GM19372 (cell line): ENCODE measurements at regions not wholly inside any gene's neighbourhood (a gene's known extent, or its start where the extent isn't known, plus 50 kb on each side); places are given as distances from the start of the nearest gene placed in this dataset.

Source experiments
- ATAC-seq: cut with Tn5 transposase; IDR thresholded peaks from one replicate; pipeline ENCODE4 v1.9.1; 2021; ENCODE audit warnings: mild to moderate bottlenecking, low read depth, moderate library complexity; ENCODE audit not compliant: unreplicated experiment

- no peak for ATAC-seq
Observed at GRCh38 chr13:44198826-44199225, 174.8 kb upstream of the SERP2 start.

GRCh38 chr13:44199627-44200207 is 173.9 kb upstream of the SERP2 start:
- no peak for ATAC-seq

DNA sequence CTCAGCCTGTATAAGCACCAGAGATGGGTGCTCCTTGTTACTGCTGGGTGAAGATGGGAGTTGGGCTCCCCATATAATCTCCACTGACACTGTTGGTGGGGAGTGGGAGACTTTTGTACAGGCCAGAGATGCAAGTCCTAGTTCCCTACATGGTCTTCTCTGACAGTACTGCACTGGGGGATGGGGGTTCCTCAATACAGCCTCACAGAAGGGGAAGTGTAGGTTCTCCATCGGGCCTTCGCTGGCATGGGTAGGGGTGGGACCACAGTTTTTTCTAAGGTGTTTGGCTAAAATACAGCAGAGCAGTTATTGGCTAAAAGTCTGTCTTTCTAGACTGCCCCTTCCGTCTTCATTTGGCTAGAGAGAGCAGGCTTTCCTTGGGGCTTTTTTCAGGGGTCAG is 167.2 kb upstream of the SERP2 start:
- ATAC-seq: no peak

DNA sequence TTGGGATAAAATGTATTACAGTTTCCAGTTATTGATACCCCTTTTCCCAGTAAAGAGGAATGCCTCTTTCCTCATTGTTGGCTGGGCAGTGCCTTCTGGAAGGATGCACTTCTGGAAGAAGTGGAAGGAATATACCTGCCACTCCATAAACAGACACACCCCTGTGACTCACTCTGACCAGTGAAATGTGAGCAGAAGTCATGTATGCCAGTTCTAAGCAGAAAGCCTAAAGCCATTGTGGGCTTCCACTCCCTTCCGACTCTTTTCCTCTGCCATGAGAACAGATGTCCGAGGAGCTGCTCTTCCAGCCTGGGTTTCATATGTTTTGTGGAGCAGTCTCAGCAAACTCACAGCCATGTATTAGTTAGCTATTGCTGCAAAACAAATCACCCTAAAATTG is 166.1 kb upstream of the SERP2 start:
- no peak for ATAC-seq

DNA sequence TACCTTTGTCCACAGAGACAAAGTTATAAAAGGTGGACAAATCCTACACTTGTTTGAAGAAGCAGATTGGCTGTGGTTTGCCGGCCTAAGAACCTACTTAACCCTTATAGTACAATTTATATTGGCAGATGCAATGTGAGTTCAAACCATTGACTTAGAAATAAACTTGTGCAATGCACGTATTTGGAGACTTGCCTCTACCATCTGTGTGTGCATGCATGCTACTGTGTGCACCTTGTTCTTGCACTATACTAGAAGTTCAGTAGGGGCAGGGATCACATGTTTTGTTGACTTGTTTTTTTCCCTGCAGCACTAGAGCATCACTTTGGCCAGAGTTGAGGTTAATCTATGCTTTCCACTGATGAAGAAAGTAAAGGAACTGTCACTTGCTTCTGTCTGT is 163.1 kb upstream of the SERP2 start:
- no peak for ATAC-seq

GRCh38 chr13:44211286-44211685 is 162.3 kb upstream of the SERP2 start:
- no peak for ATAC-seq

DNA sequence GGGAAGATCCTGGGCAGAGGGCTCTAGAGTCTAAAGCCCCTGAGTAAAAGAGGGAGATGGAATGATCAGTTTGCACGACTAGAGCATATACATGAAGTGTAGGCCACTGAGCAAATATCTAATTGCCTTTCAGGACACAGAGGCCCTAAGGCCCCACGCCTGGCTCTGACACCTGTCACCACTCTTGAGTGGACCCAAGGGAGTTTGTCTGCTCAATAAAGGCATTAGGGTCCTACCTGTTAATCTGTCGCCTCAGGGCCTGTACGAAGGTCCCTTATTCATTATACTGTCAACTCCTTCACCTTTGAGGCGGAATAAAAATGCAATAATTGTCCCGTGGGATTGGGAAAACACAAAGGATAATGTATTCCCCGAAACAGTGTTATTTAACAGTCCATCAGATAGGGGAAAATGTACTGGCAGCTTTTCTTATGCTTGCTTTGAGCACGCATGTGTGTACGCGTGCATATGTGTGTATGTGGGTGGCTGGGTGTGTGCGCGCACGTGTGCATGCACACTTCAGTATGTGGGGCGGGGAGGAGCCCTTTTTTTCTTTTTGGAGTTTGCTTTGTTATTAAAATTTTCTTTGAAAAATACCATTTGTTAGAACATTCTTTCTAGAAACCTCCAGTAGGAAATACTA is 161.8 kb upstream of the SERP2 start:
- no peak for ATAC-seq

GRCh38 chr13:44212633-44213396 is 160.8 kb upstream of the SERP2 start:
- no peak for ATAC-seq

- no peak for ATAC-seq
Observed at GRCh38 chr13:44218501-44219240, 155.0 kb upstream of the SERP2 start.

DNA sequence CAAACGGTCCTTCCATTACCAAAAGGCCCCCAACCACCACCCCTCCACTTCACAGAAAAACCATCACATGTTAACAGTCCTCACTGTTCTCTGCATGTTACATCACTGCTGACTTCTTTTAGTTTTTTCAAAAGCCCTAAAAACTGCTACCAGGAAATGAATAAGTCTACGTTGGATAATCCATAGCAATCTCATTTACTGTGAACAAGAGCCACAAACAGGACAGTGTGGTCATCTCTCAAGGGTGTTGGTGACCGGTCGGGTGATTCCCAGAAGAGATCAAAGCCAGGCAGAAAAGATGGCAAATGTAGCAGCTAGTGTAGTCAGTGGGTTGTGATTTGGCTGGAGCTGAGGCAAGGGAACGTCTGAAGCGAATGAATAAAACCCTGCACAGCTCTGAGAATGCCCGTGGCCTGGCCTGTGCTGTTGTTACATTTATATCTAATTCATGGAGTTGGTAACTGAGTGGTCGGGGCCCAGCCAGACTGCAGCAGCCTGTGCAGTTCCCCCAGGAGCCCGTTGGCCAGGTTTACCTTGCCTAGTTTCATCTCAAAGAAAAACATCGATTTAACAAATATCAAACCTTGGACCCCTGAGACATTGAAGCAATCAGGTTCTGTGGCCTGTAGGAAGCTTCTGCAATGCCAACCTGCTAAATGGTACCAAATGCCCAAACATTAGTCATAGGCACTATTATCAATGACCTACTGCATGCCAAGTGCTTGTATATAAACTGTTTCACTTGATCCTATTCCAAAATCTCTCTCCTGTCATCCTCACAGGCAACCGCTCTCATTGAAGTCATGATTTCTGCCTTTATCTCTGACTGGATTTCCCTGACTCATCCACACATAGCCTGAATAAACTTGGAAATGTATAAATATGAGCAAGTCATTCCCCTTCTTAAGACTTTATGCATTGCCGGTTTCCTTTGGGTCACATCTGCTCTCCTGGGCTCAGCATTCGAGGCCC is 153.8 kb upstream of the SERP2 start:
- no peak for ATAC-seq

- no peak for ATAC-seq
Observed at GRCh38 chr13:44220948-44221347, 152.7 kb upstream of the SERP2 start.

- ATAC-seq: no peak
Observed at GRCh38 chr13:44221657-44222056, 152.0 kb upstream of the SERP2 start.

DNA sequence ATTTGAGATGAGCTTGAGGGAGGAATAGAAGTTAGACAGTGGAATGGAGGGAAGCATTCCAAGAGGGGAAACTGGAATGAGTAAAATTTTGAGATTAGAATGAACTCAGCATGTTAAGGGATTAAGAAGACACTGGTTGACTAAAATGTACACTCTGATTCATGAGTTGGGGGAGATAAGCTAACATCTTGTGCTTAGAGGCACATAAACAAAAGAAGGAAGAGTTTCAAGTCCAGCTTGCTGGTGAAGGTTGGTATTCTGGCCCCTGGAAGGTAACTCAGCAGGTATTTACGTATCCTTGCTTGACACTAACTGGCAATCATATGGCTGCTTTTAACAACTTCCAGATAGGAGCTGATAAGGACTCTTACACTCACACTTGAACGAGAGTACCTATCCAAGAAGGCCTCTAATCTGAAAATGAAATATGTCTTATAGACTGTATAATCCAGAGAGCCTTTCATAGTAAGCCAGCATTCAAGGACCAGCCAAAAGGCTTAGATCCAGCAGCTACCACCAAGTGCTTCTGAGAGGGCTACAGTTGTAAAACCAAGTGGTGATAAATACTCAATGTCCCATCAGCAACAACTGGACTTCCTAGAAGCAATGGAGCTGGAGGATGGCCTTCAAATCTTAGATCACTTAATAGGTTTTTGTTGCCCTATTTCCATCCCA is 149.7 kb upstream of the SERP2 start:
- ATAC-seq: no peak

GRCh38 chr13:44224450-44225149 is 149.0 kb upstream of the SERP2 start:
- no peak for ATAC-seq

DNA sequence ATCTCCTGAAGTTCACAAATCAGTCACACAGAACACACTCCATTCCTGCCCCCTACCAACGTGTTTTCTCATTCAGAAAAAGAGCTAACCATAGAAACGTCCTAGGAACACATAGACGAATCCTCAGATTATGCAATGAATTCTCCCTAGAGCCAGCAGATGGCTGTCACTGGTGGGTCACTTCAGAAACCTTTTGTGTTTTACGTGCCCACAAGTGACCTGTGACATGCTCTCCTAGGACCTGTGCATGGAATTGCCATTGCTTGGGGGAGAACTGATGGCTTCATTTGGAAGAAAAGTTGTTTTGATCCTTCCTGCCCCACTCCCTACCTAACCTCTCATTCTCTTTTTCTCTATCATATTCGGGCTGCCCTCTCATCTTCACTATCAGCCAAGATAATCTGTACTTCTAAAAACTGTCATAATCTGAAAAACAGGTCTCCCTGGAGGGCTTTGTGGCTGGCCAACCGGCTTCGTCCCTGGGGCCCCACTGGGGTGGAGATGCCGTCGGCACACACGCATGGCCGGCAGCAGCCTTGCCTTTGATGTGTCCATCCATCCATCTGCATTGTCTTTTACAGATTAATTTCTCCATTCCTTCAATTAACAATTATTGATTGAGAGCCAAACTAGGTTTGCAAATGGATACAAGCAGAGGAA is 144.1 kb upstream of the SERP2 start:
- no peak for ATAC-seq

- ATAC-seq: no peak
Observed at GRCh38 chr13:44230071-44230470, 143.6 kb upstream of the SERP2 start.

DNA sequence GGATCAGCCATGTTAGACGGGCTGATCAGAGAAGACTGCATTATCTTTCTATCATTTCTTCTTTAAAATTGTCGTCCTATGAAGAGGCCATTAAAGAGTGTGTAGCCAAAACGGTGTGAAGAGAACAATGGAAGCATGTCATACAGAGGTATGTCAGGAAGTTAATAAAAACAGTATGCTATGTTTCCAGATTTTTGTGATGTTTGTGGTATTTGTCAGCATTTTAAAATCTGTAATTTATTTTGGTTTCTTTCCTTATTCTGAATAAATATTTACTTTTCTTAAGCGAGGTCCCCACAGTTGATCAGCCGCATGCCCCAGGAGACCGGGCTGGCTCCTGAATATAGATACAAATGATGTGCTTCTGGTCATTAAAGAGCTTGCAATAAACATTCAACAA is 142.9 kb upstream of the SERP2 start:
- no peak for ATAC-seq

DNA sequence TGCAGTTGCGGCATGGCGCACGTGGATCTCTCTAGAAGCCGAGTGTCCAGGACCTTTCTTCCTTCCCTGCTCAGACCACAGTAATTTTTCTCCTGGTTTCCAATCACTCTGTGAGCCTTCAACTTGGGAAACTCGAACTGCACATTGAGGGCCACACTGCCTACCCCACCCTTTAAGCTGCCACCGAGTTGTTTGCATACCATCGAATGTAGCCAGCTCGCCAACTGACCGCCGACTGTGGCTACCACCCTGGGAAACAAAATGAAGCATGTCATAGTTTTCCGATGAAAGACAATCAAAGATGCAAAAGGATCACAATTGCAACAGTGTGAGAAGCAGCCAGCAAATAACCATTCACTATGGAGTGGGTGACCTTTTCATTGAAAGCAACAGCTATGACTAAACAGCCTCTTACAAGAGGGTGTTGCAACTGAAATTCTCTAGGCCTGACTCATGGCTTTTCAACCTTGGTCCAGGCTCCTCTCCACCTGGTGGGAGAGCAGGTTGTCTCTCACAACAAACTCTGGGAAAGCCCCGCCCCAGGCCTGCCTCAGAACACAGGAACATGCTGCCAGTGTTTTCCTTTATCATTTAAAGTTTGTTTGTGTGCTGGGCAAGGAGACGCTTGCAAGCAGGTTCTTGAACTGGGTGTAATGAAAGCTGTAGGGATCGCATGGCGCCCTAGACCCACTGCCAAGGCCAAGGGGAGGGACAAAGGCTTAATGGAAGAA is 141.7 kb upstream of the SERP2 start:
- no peak for ATAC-seq
